GM18868 (cell line): ENCODE measurements at regions not wholly inside any gene's neighbourhood (a gene's known extent, or its start where the extent isn't known, plus 50 kb on each side); places are given as distances from the start of the nearest gene placed in this dataset.

Experiments
- ATAC-seq: cut with Tn5 transposase; IDR thresholded peaks from one replicate; pipeline ENCODE4 v1.9.1; 2021; ENCODE audit warnings: mild to moderate bottlenecking, moderate library complexity; ENCODE audit not compliant: unreplicated experiment

GRCh38 chr1:79852004-79852403 is 845.5 kb upstream of the ADGRL4 start:
- peak; percentile 80 for ATAC-seq

DNA sequence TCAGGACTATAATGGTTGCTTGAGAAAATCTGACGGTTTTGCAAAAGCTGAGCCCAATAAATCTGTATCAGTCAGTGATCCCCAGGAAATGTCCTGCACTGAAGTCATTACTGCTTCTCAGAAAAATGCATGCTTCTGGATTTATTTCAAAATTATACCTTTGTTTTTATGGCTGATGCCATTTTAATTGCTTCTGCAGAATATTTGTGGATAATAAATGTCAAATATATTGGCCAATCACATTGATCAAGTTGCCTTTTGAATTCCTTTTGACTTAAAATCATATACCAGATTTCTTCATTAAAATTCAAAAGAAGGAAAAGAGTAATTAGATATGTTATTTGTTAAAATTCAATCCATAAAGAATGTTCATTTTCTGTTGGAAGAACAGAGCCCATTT is 842.9 kb upstream of the ADGRL4 start:
- no peak for ATAC-seq

DNA sequence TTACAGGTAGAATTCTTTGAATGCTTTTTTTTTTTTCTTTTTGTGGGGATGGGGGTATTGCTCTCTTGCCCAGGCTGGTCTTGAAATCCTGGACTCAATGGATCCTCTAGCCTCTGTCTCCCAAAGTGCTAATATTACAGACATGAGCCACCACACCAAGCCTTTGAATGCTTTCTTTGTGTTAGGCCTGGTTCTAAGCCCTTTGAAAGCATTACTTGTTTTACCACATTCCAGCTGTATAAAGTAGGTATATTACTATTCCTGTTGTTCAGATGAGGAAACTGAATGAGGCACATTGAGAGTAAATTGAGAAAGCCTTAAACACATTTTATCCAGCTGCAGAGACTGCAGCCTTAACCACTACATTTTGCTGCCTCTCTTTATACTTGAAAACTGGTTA is 841.8 kb upstream of the ADGRL4 start:
- ATAC-seq, result no peak

- peak; percentile 37 for ATAC-seq
These were observed 841.2 kb upstream of the ADGRL4 start for GRCh38 chr1:79847700-79848099.

DNA sequence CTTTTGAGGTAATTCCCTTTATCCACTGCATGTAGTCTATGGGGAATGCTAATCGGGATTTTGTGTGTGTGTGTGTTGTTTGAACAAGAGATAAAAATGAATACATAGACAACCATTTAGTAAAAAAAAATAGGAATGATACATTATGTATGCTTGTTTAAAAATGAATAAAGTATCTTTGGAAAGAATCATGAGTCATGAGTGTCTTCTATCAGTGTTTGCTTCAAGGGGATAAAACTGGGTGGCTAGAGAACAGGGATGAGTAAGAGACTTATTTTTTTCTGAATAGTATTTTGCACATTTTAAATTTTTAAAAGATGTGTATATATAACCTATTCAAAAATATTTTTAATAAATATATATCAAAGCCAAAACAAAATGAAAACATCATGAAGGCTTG is 839.4 kb upstream of the ADGRL4 start:
- no peak for ATAC-seq

DNA sequence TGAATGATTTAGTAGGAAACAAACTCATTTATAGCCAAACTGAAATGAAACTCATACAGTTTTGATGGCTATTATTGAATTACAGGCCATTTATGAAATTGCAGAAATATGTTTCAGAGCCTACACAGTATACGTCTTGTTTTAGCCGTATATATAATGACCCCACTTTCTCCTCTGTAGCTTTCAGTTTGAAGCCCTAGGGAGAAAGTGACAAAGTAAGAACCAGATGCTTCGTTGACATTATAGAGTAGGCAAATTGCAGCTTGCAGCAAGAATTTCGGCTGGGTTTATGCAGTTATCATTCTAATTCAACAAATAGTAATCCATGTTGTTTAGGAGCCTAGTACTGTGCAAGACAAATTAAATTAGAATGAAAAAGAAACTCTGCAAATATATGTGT is 836.3 kb upstream of the ADGRL4 start:
- ATAC-seq, result no peak

- no peak for ATAC-seq
These were observed 833.4 kb upstream of the ADGRL4 start for GRCh38 chr1:79839882-79840281.

DNA sequence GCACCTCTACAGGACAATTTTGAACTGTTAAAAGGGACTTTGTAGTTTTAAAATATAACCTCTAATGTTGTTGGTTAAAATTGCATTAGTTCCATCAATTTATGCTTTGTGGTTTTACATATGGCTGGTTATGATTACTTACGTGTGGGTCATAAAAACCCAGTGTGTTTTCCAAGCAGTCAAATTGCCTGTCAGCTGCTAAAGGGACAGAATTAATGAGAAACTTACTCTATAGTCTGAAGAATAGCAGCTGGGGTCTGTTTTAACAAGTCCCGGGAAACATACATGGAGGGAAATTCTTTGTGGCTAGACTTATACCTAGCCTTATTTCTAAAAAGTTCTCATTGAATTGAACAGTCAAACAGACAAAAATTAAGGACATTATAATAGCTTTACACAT is 820.9 kb upstream of the ADGRL4 start:
- ATAC-seq, result no peak

DNA sequence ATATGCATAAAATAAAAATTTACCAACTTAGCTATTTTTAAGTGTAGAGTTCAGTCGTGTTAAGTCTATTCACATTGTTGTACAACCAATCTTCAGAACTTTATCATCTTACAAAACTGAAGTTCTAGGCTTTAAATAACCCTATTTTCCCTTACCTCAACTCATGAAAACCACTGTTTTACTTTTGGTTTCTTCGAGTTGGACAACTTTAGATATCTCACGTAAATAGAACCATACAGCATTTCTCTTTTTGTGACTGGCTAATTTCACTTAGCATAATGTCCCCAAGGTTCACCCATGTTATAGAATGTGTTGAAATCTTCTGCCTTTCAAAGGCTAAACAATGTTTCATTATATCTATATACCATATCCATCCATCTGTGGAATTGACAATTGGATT is 819.0 kb upstream of the ADGRL4 start:
- no peak for ATAC-seq

DNA sequence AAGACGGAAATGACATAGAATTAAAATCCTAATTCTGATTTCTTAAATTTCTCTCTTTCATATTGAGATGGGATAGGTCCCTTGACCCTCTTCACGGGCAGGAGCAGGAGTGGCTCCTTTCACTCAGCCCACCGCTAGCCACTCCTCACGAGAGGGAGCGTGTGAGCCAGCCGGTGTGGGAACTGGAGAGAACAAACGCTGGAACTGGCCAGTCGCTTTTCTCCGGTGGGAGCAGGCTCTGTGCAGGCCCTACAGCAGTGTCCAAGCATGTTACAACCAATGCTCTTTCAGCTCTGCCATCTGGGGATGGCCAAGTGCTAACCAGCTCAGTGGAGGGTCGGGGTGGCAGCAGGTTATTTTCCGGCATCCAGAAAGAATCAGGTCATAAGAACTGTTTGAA is 815.5 kb upstream of the ADGRL4 start:
- ATAC-seq, result no peak

DNA sequence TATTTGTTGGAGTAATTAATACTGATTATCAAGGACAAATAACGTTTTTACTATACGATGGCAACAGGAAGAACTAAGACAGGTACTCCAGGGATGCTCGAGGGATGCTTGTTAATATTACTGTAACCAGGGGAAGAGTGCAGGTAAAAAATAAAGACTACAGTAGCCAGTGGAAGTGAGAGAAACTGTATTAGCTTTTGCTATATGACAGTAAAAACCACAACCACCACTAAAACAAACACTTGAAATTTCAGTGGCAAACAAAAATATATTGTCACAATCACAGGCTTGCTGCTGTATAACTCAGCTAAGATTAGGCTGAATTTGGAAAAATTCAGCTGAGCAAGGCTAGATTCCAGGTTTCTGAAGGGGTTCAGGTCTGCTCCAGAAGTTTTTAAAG is 812.6 kb upstream of the ADGRL4 start:
- peak; percentile 53 for ATAC-seq

DNA sequence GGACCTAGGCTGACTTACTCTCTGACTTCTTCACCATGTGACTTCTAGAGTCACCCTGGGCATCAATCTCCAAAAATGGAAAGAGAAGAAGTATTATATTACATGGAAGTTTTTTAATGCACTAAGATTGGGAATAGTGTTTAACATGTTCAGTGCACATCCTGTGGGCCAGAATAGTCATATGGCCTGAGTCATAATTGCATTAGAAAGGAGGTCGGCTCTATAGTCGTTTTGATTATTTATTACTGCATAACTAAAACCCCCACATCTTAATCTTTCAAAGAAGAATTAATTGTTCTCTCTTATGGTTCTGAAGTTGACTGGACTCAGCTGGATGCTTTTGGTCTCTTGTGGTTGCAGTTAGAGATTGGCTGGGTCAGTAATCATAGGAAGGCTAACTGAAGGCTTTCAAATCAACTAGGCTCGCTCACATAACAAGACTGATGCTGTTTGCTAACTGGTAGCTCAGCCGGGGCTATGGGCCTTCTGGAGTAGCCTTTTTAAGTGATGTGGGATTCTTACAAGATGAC is 810.6 kb upstream of the ADGRL4 start:
- ATAC-seq, result no peak

- ATAC-seq, result no peak
These were observed 808.6 kb upstream of the ADGRL4 start for GRCh38 chr1:79815115-79815514.

DNA sequence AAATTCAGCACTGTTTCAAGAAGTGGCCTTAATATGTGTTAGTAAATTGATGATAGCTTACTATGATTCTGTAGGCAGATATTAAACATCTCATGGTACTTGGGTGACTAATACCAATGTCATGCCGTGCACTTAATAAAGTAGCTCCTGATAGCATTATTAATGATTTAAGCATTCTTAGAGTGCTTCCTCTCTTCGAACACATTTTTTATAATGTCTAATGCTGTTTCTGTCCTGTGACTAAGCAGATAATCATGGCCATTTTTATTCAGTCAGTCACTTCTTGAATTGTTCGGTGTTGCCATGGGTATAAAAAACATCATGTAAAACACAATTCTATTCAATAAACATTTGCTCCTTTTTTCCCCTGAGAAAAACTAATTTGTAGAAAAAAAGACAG is 804.6 kb upstream of the ADGRL4 start:
- ATAC-seq, result no peak

- no peak for ATAC-seq
These were observed 802.4 kb upstream of the ADGRL4 start for GRCh38 chr1:79808816-79809475.

DNA sequence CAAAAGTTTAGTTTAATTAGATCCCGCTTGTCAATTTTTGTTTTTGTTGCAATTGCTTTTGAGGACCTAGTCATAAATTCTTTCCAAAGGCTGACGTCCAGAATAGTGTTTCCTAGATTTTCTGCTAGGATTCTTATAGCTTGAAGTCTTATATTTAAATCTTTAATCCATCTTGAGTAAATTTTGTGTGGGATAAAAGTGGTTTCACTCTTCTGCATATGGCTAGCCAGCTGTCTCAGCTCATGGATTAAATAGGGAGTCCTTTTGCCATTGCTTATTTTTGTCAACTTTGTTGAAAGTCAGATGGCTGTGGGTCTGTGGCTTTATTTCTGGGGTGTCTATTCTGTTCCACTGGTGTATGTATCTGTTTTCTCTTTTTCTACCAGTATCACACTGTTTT is 801.3 kb upstream of the ADGRL4 start:
- ATAC-seq, result no peak

DNA sequence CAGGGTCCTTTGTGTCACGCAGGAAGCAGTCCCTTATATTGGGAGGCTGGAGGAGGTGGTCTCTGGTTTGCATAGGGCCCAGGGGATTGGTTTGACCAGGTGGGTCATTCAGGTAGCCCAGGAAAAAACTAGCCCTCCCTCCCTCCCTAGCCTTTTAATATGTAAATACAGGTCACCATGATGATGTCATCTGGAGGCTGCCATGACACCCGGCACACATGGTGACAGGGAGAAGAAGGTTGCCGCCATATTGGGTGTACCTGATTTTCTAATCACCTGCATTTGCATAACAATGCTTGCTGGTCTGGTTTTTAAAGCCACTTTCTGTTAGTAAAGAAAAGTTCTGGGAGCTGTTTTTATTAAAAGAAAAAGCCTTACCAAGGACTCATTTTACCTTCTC is 791.0 kb upstream of the ADGRL4 start:
- ATAC-seq, result no peak

GRCh38 chr1:79796434-79796833 is 789.9 kb upstream of the ADGRL4 start:
- ATAC-seq, result no peak

GRCh38 chr1:79792219-79792930 is 785.8 kb upstream of the ADGRL4 start:
- no peak for ATAC-seq

DNA sequence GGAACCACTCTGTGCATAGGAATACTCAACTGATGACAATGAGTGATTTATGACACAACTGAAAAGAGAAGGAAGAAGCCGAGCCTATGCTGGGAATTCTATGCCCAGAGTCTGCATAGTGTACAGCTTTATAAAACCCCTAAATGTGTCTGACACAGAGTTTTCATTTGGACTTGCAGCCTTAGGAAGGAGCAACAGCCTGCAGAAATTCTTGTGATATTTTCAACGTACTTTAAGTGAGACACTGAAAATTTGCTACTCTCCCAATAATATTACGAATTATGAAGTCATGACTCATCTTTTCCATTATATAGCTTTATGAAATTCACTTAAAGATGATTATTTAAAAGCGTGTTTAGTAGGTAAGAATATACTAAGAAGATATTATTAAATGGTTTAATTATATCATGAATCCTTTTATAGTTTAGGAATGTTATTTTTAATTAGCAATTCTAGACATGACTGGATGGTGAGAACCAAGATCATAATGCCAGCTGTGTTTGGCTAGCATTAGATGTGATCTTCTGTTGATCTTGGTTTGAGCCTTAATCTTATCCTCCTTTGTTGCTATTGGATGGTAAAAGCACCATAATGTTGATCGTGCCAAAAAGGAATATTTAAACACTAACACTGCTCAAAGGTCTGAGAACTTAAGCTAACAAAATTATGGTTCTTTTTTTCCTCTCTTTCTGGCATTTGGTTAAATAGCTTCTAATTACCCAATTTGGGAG is 785.1 kb upstream of the ADGRL4 start:
- no peak for ATAC-seq

GRCh38 chr1:79790950-79791349 is 784.4 kb upstream of the ADGRL4 start:
- ATAC-seq, result no peak

GRCh38 chr1:79787631-79788030 is 781.1 kb upstream of the ADGRL4 start:
- no peak for ATAC-seq
